ENCODE measurements at regions not wholly inside any gene's neighbourhood (a gene's known extent, or its start where the extent isn't known, plus 50 kb on each side); places are given as distances from the start of the nearest gene placed in this dataset.

DNA sequence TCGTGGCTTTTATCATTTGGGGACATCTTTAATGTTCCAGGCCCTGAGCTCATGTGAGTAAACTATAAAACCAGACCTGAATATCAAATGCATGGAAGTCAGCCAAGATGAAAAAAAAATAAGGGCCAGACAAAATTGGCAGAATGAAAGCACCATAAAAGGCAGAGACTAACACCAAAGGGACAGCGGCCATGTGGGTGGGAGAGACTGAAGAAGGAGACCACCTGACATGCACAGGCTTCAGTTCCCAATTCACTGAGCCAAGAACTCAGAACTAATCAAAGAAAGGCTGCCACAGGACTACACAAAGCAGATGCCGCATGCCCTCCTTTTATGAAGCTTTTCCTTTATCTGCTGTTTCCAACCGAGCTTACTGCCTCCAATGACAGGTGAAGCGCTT, 267.1 kb downstream of the RAD51AP2 start:
- TF ChIP-seq, protein P1, sequence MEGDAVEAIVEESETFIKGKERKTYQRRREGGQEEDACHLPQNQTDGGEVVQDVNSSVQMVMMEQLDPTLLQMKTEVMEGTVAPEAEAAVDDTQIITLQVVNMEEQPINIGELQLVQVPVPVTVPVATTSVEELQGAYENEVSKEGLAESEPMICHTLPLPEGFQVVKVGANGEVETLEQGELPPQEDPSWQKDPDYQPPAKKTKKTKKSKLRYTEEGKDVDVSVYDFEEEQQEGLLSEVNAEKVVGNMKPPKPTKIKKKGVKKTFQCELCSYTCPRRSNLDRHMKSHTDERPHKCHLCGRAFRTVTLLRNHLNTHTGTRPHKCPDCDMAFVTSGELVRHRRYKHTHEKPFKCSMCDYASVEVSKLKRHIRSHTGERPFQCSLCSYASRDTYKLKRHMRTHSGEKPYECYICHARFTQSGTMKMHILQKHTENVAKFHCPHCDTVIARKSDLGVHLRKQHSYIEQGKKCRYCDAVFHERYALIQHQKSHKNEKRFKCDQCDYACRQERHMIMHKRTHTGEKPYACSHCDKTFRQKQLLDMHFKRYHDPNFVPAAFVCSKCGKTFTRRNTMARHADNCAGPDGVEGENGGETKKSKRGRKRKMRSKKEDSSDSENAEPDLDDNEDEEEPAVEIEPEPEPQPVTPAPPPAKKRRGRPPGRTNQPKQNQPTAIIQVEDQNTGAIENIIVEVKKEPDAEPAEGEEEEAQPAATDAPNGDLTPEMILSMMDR (IDR thresholded peaks at IDR 0.05; ENCODE audit: low read depth, low read length) = no peak
- DNase-seq (ENCODE audit: extremely low read depth, low read depth) = no peak

DNA sequence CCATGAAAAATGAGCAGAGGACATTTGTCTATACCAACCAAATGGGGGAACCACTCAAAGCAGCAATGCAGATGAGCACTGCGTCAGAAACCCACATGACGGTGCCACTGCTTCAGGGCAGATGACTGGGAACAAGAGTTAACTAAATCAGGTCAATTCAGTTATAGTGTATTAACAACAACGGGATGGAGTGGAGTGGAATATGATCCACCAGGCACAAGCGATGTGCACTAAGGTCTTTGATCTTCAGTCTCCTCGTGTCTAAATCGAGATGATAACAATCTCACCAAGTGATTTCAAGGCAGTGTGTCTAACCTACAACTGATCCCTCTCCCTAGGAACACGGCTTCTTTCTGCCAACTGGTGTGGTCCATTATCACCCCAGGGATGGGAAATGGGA, 269.0 kb downstream of the RAD51AP2 start:
- no peak for DNase-seq (ENCODE audit: extremely low read depth, low read depth)
- TF ChIP-seq, protein P1 (IDR thresholded peaks at IDR 0.05; ENCODE audit: low read depth, low read length) = no peak

DNA sequence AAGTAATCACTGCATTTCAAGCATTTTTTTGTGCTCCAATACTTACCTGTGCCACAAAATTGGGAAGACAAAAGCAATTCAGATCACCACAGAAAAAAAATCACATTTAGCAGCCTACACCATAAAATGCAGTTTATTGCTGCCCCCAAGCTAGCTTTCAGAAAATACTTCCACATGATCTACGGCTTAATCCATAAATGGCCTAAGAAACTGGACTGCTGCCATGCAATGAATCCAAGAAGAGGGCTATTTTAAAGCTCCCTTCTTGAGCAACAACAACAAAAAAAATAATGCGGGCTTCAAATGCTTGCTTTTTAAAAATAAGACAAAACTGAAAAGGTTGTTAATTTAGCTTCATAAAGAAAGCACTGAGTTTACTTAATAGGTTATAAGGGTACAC, 272.3 kb downstream of the RAD51AP2 start:
- no peak for DNase-seq (ENCODE audit: extremely low read depth, low read depth)

DNA sequence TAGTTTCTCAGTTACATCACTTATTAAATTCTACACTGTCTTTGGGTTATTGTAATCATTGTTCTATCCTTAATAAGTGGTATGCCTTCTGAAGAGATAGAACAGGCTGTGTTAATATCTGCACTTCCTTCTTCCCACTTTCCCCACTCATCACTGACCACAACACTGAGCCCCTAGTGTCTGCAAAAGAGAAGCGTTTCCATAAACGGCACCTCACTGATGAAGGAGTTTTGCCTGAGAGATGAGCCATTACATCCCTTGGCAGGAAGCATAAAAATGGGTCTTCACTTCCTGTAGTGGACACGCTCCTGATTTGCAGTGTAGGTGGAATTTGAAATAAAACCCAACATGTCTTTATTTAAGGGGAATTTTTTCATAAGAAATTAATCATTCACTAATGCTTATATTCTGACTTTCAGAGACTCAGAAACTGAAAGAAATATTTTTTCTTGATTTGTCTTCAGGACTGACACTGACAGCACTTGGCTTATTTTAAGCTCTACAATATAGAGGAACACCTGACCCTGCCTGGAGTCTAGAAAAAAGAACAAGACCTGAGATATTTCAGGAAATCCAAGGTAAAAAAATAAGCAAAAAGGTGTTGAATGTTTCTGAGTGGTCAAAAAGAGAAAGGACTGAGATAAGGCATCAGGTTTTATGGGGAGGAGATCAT, 275.3 kb downstream of the RAD51AP2 start:
- TF ChIP-seq, protein P1 (IDR thresholded peaks at IDR 0.05; ENCODE audit: low read depth, low read length) = no peak
- no peak for DNase-seq (ENCODE audit: extremely low read depth, low read depth)

More for the DNA sequence above, 272.3 kb downstream of the RAD51AP2 start:
- TF ChIP-seq, protein P1 (IDR thresholded peaks at IDR 0.05; ENCODE audit: low read depth, low read length) = no peak

DNA sequence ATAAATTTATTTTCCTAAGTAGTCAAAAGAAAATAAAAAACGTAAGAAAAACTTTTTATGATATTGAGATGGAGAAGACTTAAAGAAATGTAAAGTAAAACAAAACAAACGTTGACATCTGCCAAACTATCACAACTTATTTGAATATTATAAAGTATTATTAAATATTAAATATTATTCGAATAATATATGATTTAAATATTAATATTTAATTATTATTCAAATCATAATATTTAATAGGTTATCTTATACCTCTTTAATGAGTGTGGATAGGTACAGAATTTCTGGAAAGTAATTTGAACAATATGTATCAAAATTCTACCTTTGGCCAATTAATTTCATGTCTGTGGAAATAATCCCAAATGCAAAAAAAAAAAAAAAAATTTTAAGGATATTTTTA, 278.7 kb downstream of the RAD51AP2 start:
- TF ChIP-seq, protein P1 (IDR thresholded peaks at IDR 0.05; ENCODE audit: low read depth, low read length) = no peak
- no peak for DNase-seq (ENCODE audit: extremely low read depth, low read depth)

DNA sequence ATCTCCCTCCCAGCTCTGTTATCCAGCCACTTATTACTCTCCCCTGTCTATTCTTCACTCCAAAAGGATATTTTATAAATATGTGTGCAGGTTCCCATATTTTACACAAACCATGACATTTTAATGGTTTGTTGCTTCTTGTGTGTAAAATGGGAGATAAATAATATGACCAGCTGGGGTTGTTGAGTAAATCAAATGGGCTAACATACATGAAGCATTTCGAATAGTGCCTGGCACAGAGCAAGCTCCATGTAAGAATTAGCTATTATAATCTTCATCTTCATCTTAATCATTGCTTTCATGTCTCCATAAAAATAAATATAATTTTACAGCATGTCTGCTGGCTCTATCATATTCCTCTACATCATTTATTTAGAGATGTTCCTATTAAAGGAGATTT, 283.1 kb downstream of the RAD51AP2 start:
- TF ChIP-seq, protein P1 (IDR thresholded peaks at IDR 0.05; ENCODE audit: low read depth, low read length) = no peak

DNA sequence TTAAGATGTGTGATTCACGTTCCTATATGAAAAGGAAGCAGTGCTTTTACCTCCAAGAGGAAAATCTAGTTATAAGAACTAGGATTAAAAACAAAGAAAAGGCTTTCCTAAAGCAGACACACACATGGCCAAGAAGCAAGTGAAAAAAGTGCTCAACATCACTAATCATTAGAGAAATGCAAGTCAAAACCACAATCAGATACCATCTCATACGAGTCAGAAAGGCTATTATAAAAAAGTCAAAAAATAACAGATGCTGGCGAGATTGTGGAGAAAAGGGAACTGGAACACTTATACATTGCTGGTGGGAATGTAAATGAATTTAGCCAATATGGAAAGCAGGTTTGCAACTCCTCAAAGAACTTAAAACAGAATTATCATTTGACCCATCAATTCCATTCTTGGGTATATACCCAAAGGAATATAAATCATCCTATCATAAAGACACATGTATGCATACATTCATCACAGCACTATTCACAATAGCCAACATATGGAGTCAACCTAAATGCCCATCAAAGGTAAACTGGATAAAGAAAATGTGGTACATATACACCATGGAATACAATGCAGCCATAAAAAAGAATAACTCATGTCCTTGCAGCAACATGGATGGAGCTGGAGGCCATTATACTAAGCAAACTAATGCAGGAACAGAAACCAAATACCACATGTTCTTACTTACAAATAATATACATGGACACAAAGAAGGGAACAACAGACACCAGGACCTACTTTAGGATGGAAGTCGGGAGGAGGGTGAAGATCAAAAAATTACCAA, 285.3 kb downstream of the RAD51AP2 start:
- TF ChIP-seq, protein P1 (IDR thresholded peaks at IDR 0.05; ENCODE audit: low read depth, low read length) = no peak
- no peak for DNase-seq (ENCODE audit: extremely low read depth, low read depth)

More for the DNA sequence above, 283.1 kb downstream of the RAD51AP2 start:
- DNase-seq (ENCODE audit: extremely low read depth, low read depth) = no peak

Data from AG09319 (cell line).